CD4-positive, CD25-positive, alpha-beta regulatory T cell (primary cell): ENCODE measurements at regions not wholly inside any gene's neighbourhood (a gene's known extent, or its start where the extent isn't known, plus 50 kb on each side); places are given as distances from the start of the nearest gene placed in this dataset.
"Not testable (repeated sequence)": the region's sequence is repeated elsewhere in the genome, so short reads cannot be mapped to it uniquely, and the experiment has no call there.

ENCODE experiments used
- ATAC-seq, 2 donors: fragments of 150-1000 bp; cut with Tn5 transposase; one replicate each; pipeline ENCODE4 v1.10.0; 2021; ENCODE audit warnings: low read depth in 2 of 2, moderate number of reproducible peaks in 2 of 2, moderate library complexity in 1 of 2
- DNase-seq, 3 donors: peaks; one replicate each; pipeline versions ENCODE4 v3.0.0 to v3.0.0-alpha.2; 2012 to 2022; ENCODE audit warnings: mixed read lengths in 1 of 3
- H3K27ac ChIP-seq: one replicate; pipeline ENCODE4 v1.7.0; 2013; ENCODE audit warnings: mild to moderate bottlenecking, low read length; ENCODE audit not compliant: insufficient read depth, poor library complexity, severe bottlenecking
- H3K27me3 ChIP-seq: one replicate; pipeline ENCODE4 v1.7.0; 2013; ENCODE audit warnings: low read length; ENCODE audit not compliant: control insufficient read depth, insufficient read depth
- H3K36me3 ChIP-seq: one replicate; pipeline ENCODE4 v1.7.0; 2013; ENCODE audit warnings: mild to moderate bottlenecking, low read length, moderate library complexity; ENCODE audit not compliant: control insufficient read depth, insufficient read depth
- H3K4me1 ChIP-seq: 2 replicates; pipeline ENCODE4 v1.7.0; 2013; ENCODE audit warnings: mild to moderate bottlenecking, low read length; ENCODE audit not compliant: insufficient read depth, control insufficient read depth, poor library complexity, severe bottlenecking
- H3K4me3 ChIP-seq: one replicate; pipeline ENCODE4 v1.7.0; 2013; ENCODE audit warnings: low read depth, mild to moderate bottlenecking, low read length, moderate library complexity
- H3K9me3 ChIP-seq, 2 experiments: 1 replicate in 1 of 2; 2 replicates in 1 of 2; pipeline ENCODE4 v1.7.0; 2013; ENCODE audit warnings: low read length in 2 of 2, mild to moderate bottlenecking in 1 of 2, moderate library complexity in 1 of 2; ENCODE audit not compliant: control insufficient read depth in 2 of 2
- H3K27ac Mint-ChIP-seq, 3 donors: one replicate each; pipeline ENCODE4 v1.8.0; 2020 to 2022; ENCODE audit warnings: mild to moderate bottlenecking in 3 of 3, mixed read lengths in 3 of 3, moderate library complexity in 2 of 3
- H3K27me3 Mint-ChIP-seq: one replicate; pipeline ENCODE4 v1.8.0; 2022; ENCODE audit warnings: mild to moderate bottlenecking, mixed read lengths
- H3K36me3 Mint-ChIP-seq: one replicate; pipeline ENCODE4 v1.8.0; 2020; ENCODE audit warnings: mixed read lengths
- H3K4me1 Mint-ChIP-seq, 4 donors: one replicate each; pipeline ENCODE4 v1.8.0; 2020 to 2022; ENCODE audit warnings: mixed read lengths in 4 of 4, mild to moderate bottlenecking in 1 of 4
- H3K4me3 Mint-ChIP-seq, 4 donors: one replicate each; pipeline ENCODE4 v1.8.0; 2020 to 2022; ENCODE audit warnings: mild to moderate bottlenecking in 4 of 4, mixed read lengths in 4 of 4, moderate library complexity in 3 of 4
- H3K9me3 Mint-ChIP-seq, 7 donors: one replicate each; pipeline ENCODE4 v1.8.0; 2020 to 2022; ENCODE audit warnings: mixed read lengths in 7 of 7, mild to moderate bottlenecking in 3 of 7, moderate library complexity in 2 of 7

DNA sequence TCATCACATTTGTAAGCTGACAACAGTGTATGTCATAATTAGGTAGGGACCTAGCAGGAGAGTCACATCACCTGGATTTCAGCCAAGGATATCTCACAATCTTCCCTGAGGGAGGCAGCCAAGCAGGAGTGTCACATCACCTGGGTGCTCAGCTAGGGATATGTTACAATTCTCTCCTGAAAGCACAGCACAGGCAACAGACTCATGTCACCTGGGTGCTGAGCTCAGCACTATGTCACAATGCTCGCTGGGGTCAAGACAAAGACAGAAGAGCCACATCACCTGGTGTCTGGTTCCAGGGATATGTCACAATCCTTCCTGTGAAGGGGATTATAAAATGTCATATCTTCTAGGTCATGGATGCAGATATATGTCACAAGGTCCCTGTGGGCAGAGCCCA is 123.7 kb downstream of the ZNF675 start:
- DNase-seq (no peak), ATAC-seq (no peak)
- H3K9me3 ChIP-seq, result peaks cover 0 to 36% of the 10 kb centered on the region in 2 experiments
- no peaks in the 10 kb centered on the region for H3K27me3 ChIP-seq
- H3K36me3 Mint-ChIP-seq, result no peaks in the 10 kb centered on the region
- H3K27ac Mint-ChIP-seq, result no peak overlapping the region
- no peaks in the 10 kb centered on the region for H3K4me1 ChIP-seq
- no peaks in the 10 kb centered on the region for H3K27me3 Mint-ChIP-seq
- H3K36me3 ChIP-seq, result no peaks in the 10 kb centered on the region
- H3K27ac ChIP-seq, result no peak overlapping the region
- H3K4me1 Mint-ChIP-seq, result no peaks in the 10 kb centered on the region
- H3K9me3 Mint-ChIP-seq, result peaks cover 4 to 39% (median 21%) of the 10 kb centered on the region in 7 donors
- no peak overlapping the region for H3K4me3 Mint-ChIP-seq
- no peak overlapping the region for H3K4me3 ChIP-seq

- Mint-ChIP-seq H3K9me3 (peaks cover 4 to 36% (median 18%) of the 10 kb centered on the region in 7 donors), H3K4me3 (no peak overlapping the region)
These were observed 125.7 kb downstream of the ZNF675 start for GRCh38 chr19:23561341-23561740.

GRCh38 chr19:23560051-23560450 is 127.0 kb downstream of the ZNF675 start:
- ATAC-seq (no peak), DNase-seq (no peak)
- no peaks in the 10 kb centered on the region for H3K36me3 Mint-ChIP-seq
- Histone ChIP-seq H3K27me3 (no peaks in the 10 kb centered on the region), H3K4me1 (no peaks in the 10 kb centered on the region), H3K9me3 (peaks cover 5 to 26% of the 10 kb centered on the region in 2 experiments), H3K36me3 (no peaks in the 10 kb centered on the region), H3K4me3 (no peak overlapping the region), H3K27ac (no peak overlapping the region)
- H3K27me3 Mint-ChIP-seq, result no peaks in the 10 kb centered on the region
- H3K9me3 Mint-ChIP-seq, result peaks cover 2 to 30% (median 16%) of the 10 kb centered on the region in 7 donors
- no peak overlapping the region for H3K27ac Mint-ChIP-seq
- no peaks in the 10 kb centered on the region for H3K4me1 Mint-ChIP-seq
- no peak overlapping the region for H3K4me3 Mint-ChIP-seq

More at GRCh38 chr19:23561341-23561740, 125.7 kb downstream of the ZNF675 start:
- DNase-seq, result no peak
- Histone ChIP-seq H3K36me3 (no peaks in the 10 kb centered on the region), H3K4me1 (no peaks in the 10 kb centered on the region), H3K27ac (no peak overlapping the region), H3K4me3 (no peak overlapping the region), H3K9me3 (peaks cover 3 to 26% of the 10 kb centered on the region in 2 experiments), H3K27me3 (no peaks in the 10 kb centered on the region)
- Mint-ChIP-seq H3K27ac (no peak overlapping the region), H3K36me3 (no peaks in the 10 kb centered on the region), H3K27me3 (no peaks in the 10 kb centered on the region), H3K4me1 (no peaks in the 10 kb centered on the region)
- ATAC-seq, result no peak

DNA sequence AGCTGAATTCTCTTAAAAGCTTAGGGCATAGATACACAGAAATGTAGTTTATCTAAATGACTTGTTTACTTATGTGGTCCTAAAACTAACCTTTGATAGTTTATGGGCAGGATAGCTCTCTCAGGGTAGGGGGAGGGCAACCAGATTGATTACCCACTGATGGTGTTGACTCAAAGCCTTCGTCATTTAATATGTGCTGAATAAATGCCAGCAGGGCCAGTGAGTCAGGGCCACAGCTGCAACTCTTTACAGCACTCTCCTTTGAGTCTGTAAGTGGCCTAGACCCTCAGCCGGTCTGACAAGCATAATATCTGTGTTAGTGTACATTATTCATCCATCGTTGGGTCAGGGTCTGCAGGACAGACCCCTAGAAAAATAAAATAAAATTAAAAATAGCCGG is 128.5 kb downstream of the ZNF675 start:
- Histone ChIP-seq H3K27me3 (no peaks in the 10 kb centered on the region), H3K36me3 (no peaks in the 10 kb centered on the region), H3K9me3 (peaks cover 5 to 29% of the 10 kb centered on the region in 2 experiments), H3K27ac (no peak overlapping the region), H3K4me1 (no peaks in the 10 kb centered on the region), H3K4me3 (no peak overlapping the region)
- DNase-seq (no peak), ATAC-seq (no peak)
- H3K27me3 Mint-ChIP-seq, result no peaks in the 10 kb centered on the region
- H3K9me3 Mint-ChIP-seq, result peaks cover 0 to 27% (median 6%) of the 10 kb centered on the region in 7 donors
- H3K4me3 Mint-ChIP-seq, result no peak overlapping the region
- no peak overlapping the region for H3K27ac Mint-ChIP-seq
- H3K4me1 Mint-ChIP-seq, result no peaks in the 10 kb centered on the region
- H3K36me3 Mint-ChIP-seq, result no peaks in the 10 kb centered on the region

GRCh38 chr19:23557381-23557780 is 129.6 kb downstream of the ZNF675 start:
- Mint-ChIP-seq H3K27ac (no peak overlapping the region), H3K36me3 (no peaks in the 10 kb centered on the region), H3K27me3 (no peaks in the 10 kb centered on the region), H3K4me1 (no peaks in the 10 kb centered on the region), H3K4me3 (no peak overlapping the region), H3K9me3 (peaks cover 0 to 21% (median 5%) of the 10 kb centered on the region in 7 donors)
- Histone ChIP-seq H3K4me3 (no peak overlapping the region), H3K27me3 (no peaks in the 10 kb centered on the region), H3K36me3 (no peaks in the 10 kb centered on the region), H3K27ac (no peak overlapping the region), H3K9me3 (peaks cover 5 to 36% of the 10 kb centered on the region in 2 experiments), H3K4me1 (no peaks in the 10 kb centered on the region)
- DNase-seq (no peak), ATAC-seq (no peak)

GRCh38 chr19:23554548-23554947 is 132.5 kb downstream of the ZNF675 start:
- Histone ChIP-seq H3K27ac (no peak overlapping the region), H3K36me3 (no peaks in the 10 kb centered on the region), H3K4me1 (no peaks in the 10 kb centered on the region), H3K9me3 (peaks cover 5 to 22% of the 10 kb centered on the region in 2 experiments), H3K27me3 (no peaks in the 10 kb centered on the region), H3K4me3 (no peak overlapping the region)
- no peak for ATAC-seq
- Mint-ChIP-seq H3K36me3 (no peaks in the 10 kb centered on the region), H3K4me3 (no peak overlapping the region), H3K4me1 (no peaks in the 10 kb centered on the region), H3K9me3 (peaks cover 5 to 31% (median 10%) of the 10 kb centered on the region in 7 donors), H3K27ac (no peak overlapping the region), H3K27me3 (no peaks in the 10 kb centered on the region)
- DNase-seq, result no peak

DNA sequence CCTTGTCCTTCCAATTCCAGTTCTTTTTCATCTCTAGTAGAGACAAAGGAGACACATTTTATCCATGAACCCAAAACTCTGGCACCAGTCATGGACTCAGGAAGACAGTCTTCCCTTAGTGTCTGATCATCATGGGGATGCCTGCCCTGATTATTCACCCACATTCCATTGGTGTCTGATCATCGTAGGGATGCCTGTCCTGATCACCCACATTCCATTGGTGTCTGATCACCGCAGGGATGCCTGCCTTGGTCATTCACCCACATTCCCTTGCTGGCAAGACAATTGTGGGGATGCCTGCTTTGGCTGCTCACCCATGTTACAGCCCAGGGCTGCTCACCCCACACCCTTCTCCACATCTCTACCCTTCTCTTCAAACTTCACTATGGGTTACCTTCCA is 136.9 kb downstream of the ZNF675 start:
- peaks cover 2 to 14% of the 10 kb centered on the region in 2 experiments for H3K9me3 ChIP-seq
- H3K27ac Mint-ChIP-seq, result peak overlapping the region in 1 of 3 donors; percentile 66
- H3K27ac ChIP-seq, H3K36me3 ChIP-seq, H3K4me1 ChIP-seq, H3K27me3 ChIP-seq, ATAC-seq, H3K4me3 ChIP-seq, H3K36me3 Mint-ChIP-seq, DNase-seq, H3K4me1 Mint-ChIP-seq, H3K27me3 Mint-ChIP-seq, H3K4me3 Mint-ChIP-seq: not testable (repeated sequence)
- H3K9me3 Mint-ChIP-seq, result peaks cover 2 to 21% (median 10%) of the 10 kb centered on the region in 7 donors

DNA sequence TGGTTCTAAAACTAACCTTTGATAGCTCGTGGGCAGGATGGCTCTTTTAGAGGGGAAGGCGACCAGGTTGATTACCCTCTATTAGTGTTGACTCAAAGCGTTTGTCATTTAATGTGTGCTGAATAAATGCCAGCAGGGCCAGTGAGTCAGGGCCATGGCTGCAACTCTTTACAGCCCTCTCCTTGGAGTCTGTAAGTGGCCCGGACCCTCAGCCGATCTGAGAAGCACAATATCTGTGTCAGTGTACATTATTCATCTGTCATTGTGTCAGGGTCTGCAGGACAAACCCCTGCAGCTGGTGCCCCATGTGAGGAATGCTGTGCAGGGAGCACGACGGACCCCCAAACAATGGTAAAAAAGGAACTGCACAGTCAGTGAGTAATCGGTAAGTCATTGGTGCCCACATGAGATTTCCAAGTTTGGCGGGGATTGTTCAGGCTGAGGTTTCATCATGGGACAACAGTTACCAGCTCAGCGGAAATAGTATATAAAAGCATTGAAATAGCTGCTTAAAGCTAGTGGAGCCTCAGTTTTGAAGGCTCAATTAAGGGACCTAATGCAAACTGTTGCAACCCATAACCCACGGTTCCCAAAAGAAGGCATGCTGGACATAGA is 139.1 kb downstream of the ZNF675 start:
- Mint-ChIP-seq H3K27ac (no peak overlapping the region), H3K36me3 (no peaks in the 10 kb centered on the region), H3K9me3 (peaks cover 5 to 26% (median 15%) of the 10 kb centered on the region in 7 donors), H3K4me3 (no peak overlapping the region), H3K27me3 (no peaks in the 10 kb centered on the region), H3K4me1 (no peaks in the 10 kb centered on the region)
- Histone ChIP-seq H3K9me3 (peaks cover 2 to 7% of the 10 kb centered on the region in 2 experiments), H3K4me3 (no peak overlapping the region), H3K4me1 (no peaks in the 10 kb centered on the region), H3K36me3 (no peaks in the 10 kb centered on the region), H3K27me3 (no peaks in the 10 kb centered on the region), H3K27ac (no peak overlapping the region)
- no peak for ATAC-seq
- DNase-seq, result no peak
